Naive thymus-derived CD4-positive, alpha-beta T cell (primary cell): ENCODE measurements at regions not wholly inside any gene's neighbourhood (a gene's known extent, or its start where the extent isn't known, plus 50 kb on each side); places are given as distances from the start of the nearest gene placed in this dataset.

Source experiments
- ATAC-seq: fragments of 150-1000 bp; cut with Tn5 transposase; 2 replicates; pipeline ENCODE4 v1.10.0; 2021; ENCODE audit warnings: mild to moderate bottlenecking, moderate library complexity
- CTCF ChIA-PET: fragments of 350-600 bp; sonication (Branson Sonifier 250); formaldehyde crosslinking; loops from one replicate; lab custom pipeline; 2021; ENCODE audit warnings: antibody characterized with exemption; lab: Charles Lee
- POLR2A ChIA-PET: fragments of 350-600 bp; sonication (Branson Sonifier 250); formaldehyde crosslinking; loops from one replicate; lab custom pipeline; 2021; ENCODE audit warnings: antibody characterized with exemption, inconsistent platforms; lab: Charles Lee
- DNase-seq, 9 donors: peaks; one replicate each; pipeline versions ENCODE4 v3.0.0 to v3.0.0-alpha.2; 2020 to 2022; ENCODE audit warnings: mixed read lengths in 1 of 9
- H3K27ac ChIP-seq: one replicate; pipeline ENCODE4 v1.7.0; 2013; ENCODE audit warnings: mild to moderate bottlenecking, low read depth, low read length, moderate library complexity
- H3K27me3 ChIP-seq, 2 donors: one replicate each; pipeline ENCODE4 v1.7.0; 2013; ENCODE audit warnings: low read length in 2 of 2, mild to moderate bottlenecking in 2 of 2, moderate library complexity in 2 of 2; ENCODE audit not compliant: control insufficient read depth in 2 of 2, insufficient read depth in 2 of 2
- H3K36me3 ChIP-seq, 3 experiments: 1 replicate in 2 of 3; 2 replicates in 1 of 3; pipeline ENCODE4 v1.7.0; 2013; ENCODE audit warnings: low read length in 3 of 3, mild to moderate bottlenecking in 3 of 3, moderate library complexity in 1 of 3; ENCODE audit not compliant: insufficient read depth in 3 of 3, control insufficient read depth in 2 of 3
- H3K4me1 ChIP-seq, 2 donors: one replicate each; pipeline ENCODE4 v1.7.0; 2013; ENCODE audit warnings: low read length in 2 of 2, mild to moderate bottlenecking in 2 of 2, moderate library complexity in 1 of 2; ENCODE audit not compliant: control insufficient read depth in 2 of 2, insufficient read depth in 2 of 2
- H3K4me3 ChIP-seq: 2 replicates; pipeline ENCODE4 v1.7.0; 2013; ENCODE audit warnings: mild to moderate bottlenecking, low read length
- H3K9me3 ChIP-seq, 3 experiments: 1 replicate in 2 of 3; 2 replicates in 1 of 3; pipeline ENCODE4 v1.7.0; 2013; ENCODE audit warnings: low read length in 3 of 3; ENCODE audit not compliant: control insufficient read depth in 2 of 3
- H3K27ac Mint-ChIP-seq, 9 donors: one replicate each; pipeline ENCODE4 v1.8.0; 2020 to 2022; ENCODE audit warnings: mixed read lengths in 9 of 9, mild to moderate bottlenecking in 8 of 9, moderate library complexity in 5 of 9, inconsistent platforms in 2 of 9
- H3K27me3 Mint-ChIP-seq, 5 donors: one replicate each; pipeline ENCODE4 v1.8.0; 2021 to 2022; ENCODE audit warnings: mixed read lengths in 5 of 5, mild to moderate bottlenecking in 1 of 5
- H3K36me3 Mint-ChIP-seq, 5 donors: one replicate each; pipeline ENCODE4 v1.8.0; 2020 to 2022; ENCODE audit warnings: mixed read lengths in 5 of 5, mild to moderate bottlenecking in 3 of 5, inconsistent platforms in 1 of 5
- H3K4me1 Mint-ChIP-seq, 7 donors: one replicate each; pipeline ENCODE4 v1.8.0; 2020 to 2022; ENCODE audit warnings: mixed read lengths in 7 of 7, mild to moderate bottlenecking in 3 of 7, inconsistent platforms in 1 of 7
- H3K4me3 Mint-ChIP-seq, 10 donors: one replicate each; pipeline ENCODE4 v1.8.0; 2020 to 2022; ENCODE audit warnings: mild to moderate bottlenecking in 10 of 10, mixed read lengths in 10 of 10, moderate library complexity in 6 of 10, inconsistent platforms in 2 of 10
- H3K9me3 Mint-ChIP-seq, 11 donors: one replicate each; pipeline ENCODE4 v1.8.0; 2020 to 2022; ENCODE audit warnings: mixed read lengths in 11 of 11, mild to moderate bottlenecking in 4 of 11, inconsistent platforms in 1 of 11, moderate library complexity in 1 of 11
- intact Hi-C, 2 donors: fragments of 100-400 bp; cut with micrococcal nuclease; formaldehyde crosslinking; loops; one replicate each; pipeline ENCODE4 v1.15.1; 2023

- intact Hi-C loops: no loop called here
- H3K4me1 Mint-ChIP-seq: no peaks in the 10 kb centered on the region
- H3K9me3 ChIP-seq: no peaks in the 10 kb centered on the region
- H3K36me3 Mint-ChIP-seq: peaks cover 0 to 3% (median 0%) of the 10 kb centered on the region in 5 donors
- H3K27ac Mint-ChIP-seq: no peak overlapping the region
- ATAC-seq: no peak
- ChIA-PET POLR2A (no interaction called here), CTCF (no interaction called here)
- peaks cover 0 to under 1% (median 0%) of the 10 kb centered on the region in 5 donors for H3K27me3 Mint-ChIP-seq
- no peak overlapping the region for H3K27ac ChIP-seq
- DNase-seq: no peak
- peaks cover 0 to 11% (median 5%) of the 10 kb centered on the region in 11 donors for H3K9me3 Mint-ChIP-seq
- no peaks in the 10 kb centered on the region for H3K4me1 ChIP-seq
- H3K27me3 ChIP-seq: no peaks in the 10 kb centered on the region
- H3K4me3 Mint-ChIP-seq: no peak overlapping the region
- no peaks in the 10 kb centered on the region for H3K36me3 ChIP-seq
- H3K4me3 ChIP-seq: no peak overlapping the region
Measured at GRCh38 chr2:9123069-9123468, 83.5 kb upstream of the ASAP2 start.

- no peak overlapping the region for H3K27ac ChIP-seq
- ATAC-seq: no peak
- Mint-ChIP-seq H3K4me1 (no peaks in the 10 kb centered on the region), H3K9me3 (peaks cover 0 to 11% (median 5%) of the 10 kb centered on the region in 11 donors), H3K4me3 (no peak overlapping the region), H3K36me3 (peaks cover 0 to 3% (median 0%) of the 10 kb centered on the region in 5 donors), H3K27ac (no peak overlapping the region), H3K27me3 (peaks cover 0 to 5% (median 0%) of the 10 kb centered on the region in 5 donors)
- intact Hi-C loops: no loop called here
- no peak overlapping the region for H3K4me3 ChIP-seq
- ChIA-PET POLR2A (no interaction called here), CTCF (no interaction called here)
- H3K27me3 ChIP-seq: no peaks in the 10 kb centered on the region
- H3K9me3 ChIP-seq: no peaks in the 10 kb centered on the region
- DNase-seq: no peak
- no peaks in the 10 kb centered on the region for H3K36me3 ChIP-seq
- no peaks in the 10 kb centered on the region for H3K4me1 ChIP-seq
Measured at GRCh38 chr2:9122367-9122766, 84.2 kb upstream of the ASAP2 start.

GRCh38 chr2:9118383-9118960 is 88.1 kb upstream of the ASAP2 start:
- Histone ChIP-seq H3K9me3 (no peaks in the 10 kb centered on the region), H3K27ac (no peak overlapping the region), H3K4me3 (no peak overlapping the region), H3K4me1 (no peaks in the 10 kb centered on the region), H3K27me3 (no peaks in the 10 kb centered on the region), H3K36me3 (no peaks in the 10 kb centered on the region)
- no peak for ATAC-seq
- H3K4me1 Mint-ChIP-seq: no peaks in the 10 kb centered on the region
- no peak overlapping the region for H3K4me3 Mint-ChIP-seq
- no peaks in the 10 kb centered on the region for H3K9me3 Mint-ChIP-seq
- no peak for DNase-seq
- ChIA-PET CTCF (no interaction called here), POLR2A (no interaction called here)
- no peaks in the 10 kb centered on the region for H3K36me3 Mint-ChIP-seq
- intact Hi-C loops: no loop called here
- H3K27ac Mint-ChIP-seq: no peak overlapping the region
- peaks cover 0 to 5% (median 0%) of the 10 kb centered on the region in 5 donors for H3K27me3 Mint-ChIP-seq

DNA sequence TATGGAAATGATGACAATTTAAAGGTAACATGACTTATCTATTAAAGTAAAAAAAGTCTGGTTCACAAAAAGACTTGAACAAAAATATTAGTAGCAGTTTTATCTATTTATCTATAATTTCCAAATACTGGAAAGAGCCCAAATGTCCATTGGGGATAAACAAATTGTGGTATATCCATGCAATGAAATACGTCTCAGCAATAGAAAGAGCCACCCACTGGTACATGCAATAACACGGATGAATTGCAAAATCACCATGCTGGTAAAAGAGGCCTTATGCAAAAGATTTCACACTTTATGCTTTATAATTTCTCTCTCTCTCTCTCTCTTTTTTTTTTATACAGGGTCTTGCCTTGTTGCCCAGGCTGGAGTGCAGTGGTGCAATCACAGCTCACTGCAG is 91.4 kb upstream of the ASAP2 start:
- Mint-ChIP-seq H3K9me3 (no peaks in the 10 kb centered on the region), H3K36me3 (no peaks in the 10 kb centered on the region), H3K27ac (no peak overlapping the region), H3K4me3 (no peak overlapping the region), H3K27me3 (peaks cover 0 to 11% (median 0%) of the 10 kb centered on the region in 5 donors), H3K4me1 (peaks cover 0 to 5% (median 0%) of the 10 kb centered on the region in 7 donors)
- ChIA-PET CTCF (no interaction called here), POLR2A (no interaction called here)
- H3K27ac ChIP-seq: no peak overlapping the region
- DNase-seq (no peak), ATAC-seq (no peak)
- no peaks in the 10 kb centered on the region for H3K27me3 ChIP-seq
- no peaks in the 10 kb centered on the region for H3K9me3 ChIP-seq
- intact Hi-C loops: no loop called here
- H3K4me3 ChIP-seq: no peak overlapping the region
- no peaks in the 10 kb centered on the region for H3K4me1 ChIP-seq
- no peaks in the 10 kb centered on the region for H3K36me3 ChIP-seq

- Mint-ChIP-seq H3K27ac (no peak overlapping the region), H3K9me3 (no peaks in the 10 kb centered on the region), H3K4me3 (no peak overlapping the region), H3K36me3 (no peaks in the 10 kb centered on the region), H3K27me3 (peaks cover 0 to 11% (median 0%) of the 10 kb centered on the region in 5 donors), H3K4me1 (peaks cover 0 to 5% (median 0%) of the 10 kb centered on the region in 7 donors)
- POLR2A ChIA-PET: no interaction called here
- Histone ChIP-seq H3K27me3 (no peaks in the 10 kb centered on the region), H3K4me3 (no peak overlapping the region), H3K36me3 (no peaks in the 10 kb centered on the region), H3K27ac (no peak overlapping the region), H3K4me1 (no peaks in the 10 kb centered on the region), H3K9me3 (no peaks in the 10 kb centered on the region)
- no peak for DNase-seq
- ATAC-seq: no peak
- intact Hi-C loops: no loop called here
- CTCF ChIA-PET: no interaction called here
Measured at GRCh38 chr2:9114458-9114857, 92.2 kb upstream of the ASAP2 start.

DNA sequence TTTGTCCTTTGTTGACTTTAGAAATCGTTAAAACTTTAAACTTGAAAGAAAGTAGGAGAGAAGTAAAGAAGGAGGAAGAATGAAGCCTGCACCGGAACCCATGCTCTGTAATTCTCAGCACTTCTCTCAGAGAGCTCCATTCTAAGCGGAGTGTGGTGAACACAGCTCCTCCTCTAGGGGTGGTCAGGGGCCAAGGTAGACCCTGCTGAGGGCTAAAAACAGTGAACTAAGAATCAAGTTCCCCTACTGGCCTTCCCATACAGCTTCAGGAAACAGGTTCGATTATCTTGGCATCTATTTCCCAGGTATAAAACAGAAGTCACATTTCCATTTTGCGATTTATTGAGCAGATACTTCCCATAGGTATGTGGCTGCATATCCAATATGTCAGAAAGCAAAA is 92.7 kb upstream of the ASAP2 start:
- H3K9me3 Mint-ChIP-seq: no peaks in the 10 kb centered on the region
- H3K4me3 Mint-ChIP-seq: no peak overlapping the region
- no peak overlapping the region for H3K27ac ChIP-seq
- intact Hi-C loops: no loop called here
- H3K4me1 ChIP-seq: no peaks in the 10 kb centered on the region
- H3K36me3 Mint-ChIP-seq: no peaks in the 10 kb centered on the region
- no peaks in the 10 kb centered on the region for H3K27me3 ChIP-seq
- no peak overlapping the region for H3K27ac Mint-ChIP-seq
- no peaks in the 10 kb centered on the region for H3K9me3 ChIP-seq
- H3K27me3 Mint-ChIP-seq: peaks cover 0 to 11% (median 0%) of the 10 kb centered on the region in 5 donors
- DNase-seq (no peak), ATAC-seq (no peak)
- ChIA-PET POLR2A (no interaction called here), CTCF (no interaction called here)
- H3K36me3 ChIP-seq: no peaks in the 10 kb centered on the region
- H3K4me1 Mint-ChIP-seq: peaks cover 0 to 5% (median 0%) of the 10 kb centered on the region in 7 donors
- H3K4me3 ChIP-seq: no peak overlapping the region

DNA sequence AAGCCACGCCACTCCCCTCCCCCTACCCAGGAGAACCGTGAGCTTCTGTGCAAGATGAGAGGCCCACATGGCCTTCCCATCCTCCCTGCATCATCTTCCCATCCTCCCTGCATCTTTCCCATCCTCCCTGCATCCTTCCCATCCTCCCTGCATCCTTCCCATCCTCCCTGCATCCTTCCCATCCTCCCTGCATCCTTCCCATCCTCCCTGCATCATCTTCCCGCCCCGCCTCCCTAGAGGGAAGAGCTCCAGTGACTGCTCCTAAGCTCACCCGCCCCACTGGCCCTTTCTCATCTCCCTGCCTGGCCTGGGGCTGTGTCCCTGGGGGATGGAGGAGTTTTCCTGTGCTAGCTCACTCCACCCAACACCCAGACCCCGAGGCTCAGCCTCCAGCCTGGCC is 93.3 kb upstream of the ASAP2 start:
- H3K4me3 ChIP-seq: no peak overlapping the region
- CTCF ChIA-PET: no interaction called here
- Mint-ChIP-seq H3K27me3 (peaks cover 0 to 11% (median 0%) of the 10 kb centered on the region in 5 donors), H3K9me3 (no peaks in the 10 kb centered on the region), H3K4me3 (no peak overlapping the region), H3K27ac (no peak overlapping the region), H3K4me1 (peaks cover 0 to 5% (median 0%) of the 10 kb centered on the region in 7 donors), H3K36me3 (no peaks in the 10 kb centered on the region)
- H3K27me3 ChIP-seq: no peaks in the 10 kb centered on the region
- ATAC-seq (no peak), DNase-seq (no peak)
- intact Hi-C loops: no loop called here
- POLR2A ChIA-PET: no interaction called here
- H3K4me1 ChIP-seq: no peaks in the 10 kb centered on the region
- H3K9me3 ChIP-seq: no peaks in the 10 kb centered on the region
- no peak overlapping the region for H3K27ac ChIP-seq
- no peaks in the 10 kb centered on the region for H3K36me3 ChIP-seq
